GM12873 (cell line): ENCODE measurements at regions not wholly inside any gene's neighbourhood (a gene's known extent, or its start where the extent isn't known, plus 50 kb on each side); places are given as distances from the start of the nearest gene placed in this dataset.

Source experiments
- TF ChIP-seq, protein P1 (sequence below): IDR thresholded peaks from 2 replicates; pipeline ENCODE4 v1.5.1; 2012; ENCODE audit warnings: low read depth, mild to moderate bottlenecking, moderate library complexity, low read length, control low read depth; ENCODE audit not compliant: insufficient read depth; ENCODE audit errors: missing control alignments

DNA sequence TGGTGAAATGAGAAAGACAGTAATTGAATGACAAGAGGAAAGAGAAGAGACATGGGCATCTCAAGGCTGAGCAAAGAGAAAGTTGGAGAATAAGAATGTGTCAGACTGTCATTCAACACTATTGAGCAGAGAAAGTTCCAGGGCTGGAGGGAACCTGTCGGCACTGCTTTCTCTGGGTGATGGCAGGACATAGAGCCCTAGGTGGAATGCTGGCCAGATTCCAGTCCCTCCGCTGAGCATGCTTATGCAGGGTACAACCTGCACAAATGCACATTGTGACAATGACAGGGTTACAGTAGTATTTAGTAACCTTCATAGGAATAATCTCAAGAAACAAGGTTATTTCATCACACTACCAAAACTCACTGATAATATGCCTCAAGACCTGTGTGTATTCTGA lies 582.8 kb downstream of the ADCYAP1 start:
- TF ChIP-seq, protein P1, sequence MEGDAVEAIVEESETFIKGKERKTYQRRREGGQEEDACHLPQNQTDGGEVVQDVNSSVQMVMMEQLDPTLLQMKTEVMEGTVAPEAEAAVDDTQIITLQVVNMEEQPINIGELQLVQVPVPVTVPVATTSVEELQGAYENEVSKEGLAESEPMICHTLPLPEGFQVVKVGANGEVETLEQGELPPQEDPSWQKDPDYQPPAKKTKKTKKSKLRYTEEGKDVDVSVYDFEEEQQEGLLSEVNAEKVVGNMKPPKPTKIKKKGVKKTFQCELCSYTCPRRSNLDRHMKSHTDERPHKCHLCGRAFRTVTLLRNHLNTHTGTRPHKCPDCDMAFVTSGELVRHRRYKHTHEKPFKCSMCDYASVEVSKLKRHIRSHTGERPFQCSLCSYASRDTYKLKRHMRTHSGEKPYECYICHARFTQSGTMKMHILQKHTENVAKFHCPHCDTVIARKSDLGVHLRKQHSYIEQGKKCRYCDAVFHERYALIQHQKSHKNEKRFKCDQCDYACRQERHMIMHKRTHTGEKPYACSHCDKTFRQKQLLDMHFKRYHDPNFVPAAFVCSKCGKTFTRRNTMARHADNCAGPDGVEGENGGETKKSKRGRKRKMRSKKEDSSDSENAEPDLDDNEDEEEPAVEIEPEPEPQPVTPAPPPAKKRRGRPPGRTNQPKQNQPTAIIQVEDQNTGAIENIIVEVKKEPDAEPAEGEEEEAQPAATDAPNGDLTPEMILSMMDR: no peak

DNA sequence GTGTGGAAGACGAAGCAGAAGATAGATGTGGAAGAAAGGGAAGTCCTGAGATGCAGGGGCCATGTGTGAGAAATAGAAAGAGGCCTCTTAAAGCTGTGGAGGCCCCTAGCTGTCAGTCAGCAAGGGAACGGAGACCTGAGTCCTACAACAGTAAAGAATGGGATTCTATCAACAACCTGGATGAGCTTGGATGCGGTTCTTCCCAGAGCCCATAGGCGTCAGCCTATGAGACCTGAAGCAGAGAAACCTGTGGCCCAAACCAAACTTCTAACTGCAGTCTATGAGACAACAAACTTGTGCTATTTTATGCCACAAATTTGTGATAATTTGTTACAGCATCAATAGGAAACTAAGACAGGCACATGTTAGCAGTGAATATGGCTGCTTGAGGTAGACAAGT lies 583.7 kb downstream of the ADCYAP1 start:
- TF ChIP-seq, protein P1: no peak

DNA sequence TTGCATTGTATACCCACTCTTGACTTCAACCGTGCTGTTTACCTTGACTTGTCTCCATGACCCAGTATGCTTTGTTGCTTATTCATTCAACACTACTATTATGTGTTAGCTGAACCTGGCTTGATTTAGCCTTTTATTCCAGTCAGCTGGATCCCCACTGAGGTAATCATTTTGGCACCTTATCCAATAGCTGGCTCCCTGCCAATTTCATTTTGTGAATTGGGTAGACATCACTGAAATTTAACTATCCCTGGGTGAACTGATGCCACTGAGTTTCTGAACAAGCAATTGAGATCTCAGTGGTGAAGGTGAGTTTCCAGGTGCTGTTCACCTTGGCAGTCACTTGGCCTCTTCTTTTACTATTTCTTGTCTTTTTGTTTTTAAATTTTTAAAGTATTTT lies 584.3 kb downstream of the ADCYAP1 start:
- TF ChIP-seq, protein P1: no peak

- TF ChIP-seq, protein P1: no peak
Measured at GRCh38 chr18:1495387-1495786, 590.7 kb downstream of the ADCYAP1 start.

GRCh38 chr18:1496096-1496495 lies 591.4 kb downstream of the ADCYAP1 start:
- TF ChIP-seq, protein P1: no peak

DNA sequence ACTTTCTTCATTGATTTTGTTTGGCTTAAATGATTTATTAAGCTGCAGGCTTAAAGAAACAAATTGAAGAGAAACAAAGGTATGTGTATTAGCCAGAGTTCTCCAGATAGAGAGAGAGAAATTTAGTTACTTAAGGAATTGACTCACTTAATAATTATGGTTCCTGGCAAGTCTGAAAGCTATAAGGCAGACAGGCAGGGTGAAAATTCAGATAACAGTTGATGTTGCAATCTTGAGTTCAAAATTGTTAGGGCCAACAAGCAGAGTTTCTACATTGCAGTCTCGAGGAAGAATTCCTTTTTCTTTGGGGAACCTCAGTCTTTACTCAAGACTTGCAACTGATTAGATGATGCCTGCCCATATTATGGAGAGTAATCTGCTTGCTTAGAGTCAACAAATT lies 593.5 kb downstream of the ADCYAP1 start:
- TF ChIP-seq, protein P1: no peak

GRCh38 chr18:1499265-1499664 lies 594.6 kb downstream of the ADCYAP1 start:
- TF ChIP-seq, protein P1: no peak
